ENCODE measurements at regions not wholly inside any gene's neighbourhood (a gene's known extent, or its start where the extent isn't known, plus 50 kb on each side); places are given as distances from the start of the nearest gene placed in this dataset.

DNA sequence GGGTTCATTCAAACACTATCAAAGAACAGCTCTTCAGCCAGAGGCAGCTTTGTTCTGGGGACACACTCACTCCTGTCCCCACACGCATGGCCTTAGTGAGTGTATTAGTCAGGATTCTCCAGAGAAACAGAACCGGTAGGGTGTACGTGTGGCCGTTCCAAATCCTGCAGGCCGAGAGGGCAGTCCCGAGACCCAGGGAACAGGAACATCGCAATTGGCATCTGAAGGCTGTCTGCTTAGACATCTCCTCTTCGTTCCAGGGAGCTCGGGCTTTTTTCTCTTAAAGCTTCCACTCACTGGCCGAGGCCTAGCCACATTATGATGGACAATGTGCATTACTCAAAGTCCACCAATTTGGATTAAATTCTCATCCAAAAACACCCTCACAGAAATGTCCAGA lies 523.3 kb downstream of the GLRX3 start:
- DNase-seq (no peak), ATAC-seq (no peak)
- H3K9me3 Mint-ChIP-seq (ENCODE audit: insufficient read depth), result no peaks in the 10 kb centered on the region
- no peaks in the 10 kb centered on the region for H3K27me3 Mint-ChIP-seq (ENCODE audit: low read depth)
- ChIA-PET POLR2A (no interaction called here), CTCF (no interaction called here)
- no peaks in the 10 kb centered on the region for H3K4me1 Mint-ChIP-seq (ENCODE audit: low read depth)
- H3K36me3 Mint-ChIP-seq (ENCODE audit: low read depth), result no peaks in the 10 kb centered on the region
- no peak overlapping the region for H3K4me3 Mint-ChIP-seq
- H3K27ac Mint-ChIP-seq, result no peak overlapping the region

DNA sequence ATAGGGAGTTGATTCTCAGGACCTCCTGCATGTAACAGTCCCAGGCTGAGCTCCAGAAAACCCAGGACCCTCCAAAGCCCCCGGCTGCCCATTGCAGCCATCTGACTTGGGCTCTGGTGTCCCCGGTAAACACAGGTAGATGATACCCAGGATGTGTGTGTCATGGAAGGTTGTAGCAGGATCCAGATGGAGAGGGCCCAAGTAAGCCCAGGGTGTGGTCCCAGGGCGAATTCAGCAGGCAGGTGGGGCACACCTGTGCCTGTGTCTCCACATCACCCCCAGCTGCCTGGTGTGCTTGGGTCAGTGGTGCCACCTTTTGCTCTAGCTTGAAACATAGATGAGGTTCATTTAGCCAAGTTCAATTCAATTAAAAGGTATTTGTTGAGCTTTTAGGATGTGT lies 524.1 kb downstream of the GLRX3 start:
- no peaks in the 10 kb centered on the region for H3K36me3 Mint-ChIP-seq (ENCODE audit: low read depth)
- H3K4me3 Mint-ChIP-seq, result no peak overlapping the region
- CTCF ChIA-PET, result no interaction called here
- no peak for DNase-seq
- POLR2A ChIA-PET, result no interaction called here
- ATAC-seq, result no peak
- H3K27me3 Mint-ChIP-seq (ENCODE audit: low read depth), result no peaks in the 10 kb centered on the region
- H3K4me1 Mint-ChIP-seq (ENCODE audit: low read depth), result no peaks in the 10 kb centered on the region
- H3K9me3 Mint-ChIP-seq (ENCODE audit: insufficient read depth), result no peaks in the 10 kb centered on the region
- H3K27ac Mint-ChIP-seq, result no peak overlapping the region

DNA sequence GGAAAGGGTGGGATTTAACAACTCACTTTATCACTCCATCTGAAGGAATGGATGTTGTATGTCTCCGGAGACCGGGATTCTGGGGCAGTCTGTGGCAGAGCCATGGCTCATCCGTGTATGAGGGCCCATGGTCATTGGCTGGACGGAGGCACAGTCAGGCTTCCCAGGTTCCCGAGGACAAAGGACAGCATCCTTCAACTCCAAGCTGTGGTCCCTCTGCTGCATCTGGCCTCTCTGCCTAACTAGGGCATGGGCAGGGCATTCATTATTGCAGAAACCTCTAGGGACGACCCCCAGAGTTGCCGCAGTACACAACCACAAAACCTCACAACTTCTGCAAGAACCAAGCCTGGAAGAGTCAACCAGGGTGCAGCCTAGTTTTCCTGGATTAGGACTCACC lies 525.2 kb downstream of the GLRX3 start:
- H3K36me3 Mint-ChIP-seq (ENCODE audit: low read depth), result no peaks in the 10 kb centered on the region
- ChIA-PET CTCF (no interaction called here), POLR2A (no interaction called here)
- no peak overlapping the region for H3K4me3 Mint-ChIP-seq
- no peaks in the 10 kb centered on the region for H3K4me1 Mint-ChIP-seq (ENCODE audit: low read depth)
- DNase-seq (no peak), ATAC-seq (no peak)
- H3K9me3 Mint-ChIP-seq (ENCODE audit: insufficient read depth), result no peaks in the 10 kb centered on the region
- H3K27ac Mint-ChIP-seq, result no peak overlapping the region
- H3K27me3 Mint-ChIP-seq (ENCODE audit: low read depth), result no peaks in the 10 kb centered on the region

DNA sequence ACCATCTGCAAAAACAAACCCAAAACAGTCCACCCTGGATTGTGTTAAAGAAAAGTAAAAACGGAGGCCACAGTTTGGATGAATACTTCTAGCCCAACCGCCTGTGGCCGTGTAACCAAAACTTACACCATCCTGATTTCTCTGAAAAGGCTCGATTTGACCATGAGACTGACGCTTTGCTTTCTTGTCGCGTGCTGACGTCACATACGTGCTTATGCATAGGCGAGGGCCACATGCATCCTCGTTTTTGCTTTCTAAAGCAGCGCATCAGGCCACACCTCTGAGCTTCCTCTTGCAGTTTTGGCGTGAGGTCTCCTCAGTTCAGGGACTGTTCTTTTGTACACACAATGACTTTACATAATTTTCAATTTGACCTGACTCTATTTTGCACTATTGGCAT lies 526.6 kb downstream of the GLRX3 start:
- Mint-ChIP-seq H3K27ac (no peak overlapping the region), H3K27me3 (ENCODE audit: low read depth) (no peaks in the 10 kb centered on the region), H3K36me3 (ENCODE audit: low read depth) (no peaks in the 10 kb centered on the region), H3K9me3 (ENCODE audit: insufficient read depth) (no peaks in the 10 kb centered on the region), H3K4me1 (ENCODE audit: low read depth) (no peaks in the 10 kb centered on the region), H3K4me3 (no peak overlapping the region)
- ATAC-seq, result no peak
- ChIA-PET CTCF (no interaction called here), POLR2A (no interaction called here)
- no peak for DNase-seq

DNA sequence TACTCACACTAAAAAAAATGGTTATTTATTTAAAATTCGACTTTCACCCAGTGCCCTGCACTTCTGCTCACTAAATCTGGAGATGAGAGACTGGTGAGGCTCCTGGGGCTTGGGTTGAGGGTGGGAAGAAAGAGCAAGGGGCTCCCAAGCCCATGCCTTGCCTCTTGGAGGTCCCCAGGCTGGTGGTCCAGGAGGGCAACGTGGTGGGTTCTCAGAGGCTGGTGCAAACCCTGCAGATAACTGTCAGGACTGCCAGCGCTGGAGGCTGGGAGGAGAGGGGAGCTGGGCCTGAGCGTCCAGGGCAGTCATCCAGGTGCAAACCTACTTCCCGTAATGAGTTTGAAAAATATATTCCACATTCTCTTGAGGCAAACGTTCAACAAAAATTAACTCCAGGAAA lies 528.3 kb downstream of the GLRX3 start:
- POLR2A ChIA-PET, result no interaction called here
- H3K27me3 Mint-ChIP-seq (ENCODE audit: low read depth), result no peaks in the 10 kb centered on the region
- no peak overlapping the region for H3K27ac Mint-ChIP-seq
- DNase-seq, result no peak
- no peaks in the 10 kb centered on the region for H3K4me1 Mint-ChIP-seq (ENCODE audit: low read depth)
- CTCF ChIA-PET, result no interaction called here
- H3K36me3 Mint-ChIP-seq (ENCODE audit: low read depth), result no peaks in the 10 kb centered on the region
- H3K4me3 Mint-ChIP-seq, result no peak overlapping the region
- no peak for ATAC-seq
- no peaks in the 10 kb centered on the region for H3K9me3 Mint-ChIP-seq (ENCODE audit: insufficient read depth)

DNA sequence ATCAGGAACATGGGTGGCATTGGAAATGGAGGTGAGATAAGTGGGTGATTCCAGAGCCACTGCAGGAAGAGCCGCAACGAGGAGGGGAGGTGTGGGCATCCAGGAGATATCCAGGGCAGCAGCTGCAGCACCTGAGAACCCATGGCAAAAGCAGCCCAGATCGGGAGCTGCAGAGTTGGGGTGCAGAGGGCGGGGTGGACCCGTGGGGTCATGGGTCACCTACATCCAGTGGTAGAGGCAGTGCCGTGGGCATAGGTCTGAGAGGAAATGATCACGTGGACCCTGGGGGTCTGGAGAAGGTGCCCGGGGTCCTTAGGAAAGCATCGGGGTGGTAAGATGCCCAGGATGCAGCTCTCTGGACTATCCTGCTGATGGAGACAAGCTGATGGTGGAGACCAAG lies 530.0 kb downstream of the GLRX3 start:
- no peak for DNase-seq
- H3K9me3 Mint-ChIP-seq (ENCODE audit: insufficient read depth), result no peaks in the 10 kb centered on the region

DNA sequence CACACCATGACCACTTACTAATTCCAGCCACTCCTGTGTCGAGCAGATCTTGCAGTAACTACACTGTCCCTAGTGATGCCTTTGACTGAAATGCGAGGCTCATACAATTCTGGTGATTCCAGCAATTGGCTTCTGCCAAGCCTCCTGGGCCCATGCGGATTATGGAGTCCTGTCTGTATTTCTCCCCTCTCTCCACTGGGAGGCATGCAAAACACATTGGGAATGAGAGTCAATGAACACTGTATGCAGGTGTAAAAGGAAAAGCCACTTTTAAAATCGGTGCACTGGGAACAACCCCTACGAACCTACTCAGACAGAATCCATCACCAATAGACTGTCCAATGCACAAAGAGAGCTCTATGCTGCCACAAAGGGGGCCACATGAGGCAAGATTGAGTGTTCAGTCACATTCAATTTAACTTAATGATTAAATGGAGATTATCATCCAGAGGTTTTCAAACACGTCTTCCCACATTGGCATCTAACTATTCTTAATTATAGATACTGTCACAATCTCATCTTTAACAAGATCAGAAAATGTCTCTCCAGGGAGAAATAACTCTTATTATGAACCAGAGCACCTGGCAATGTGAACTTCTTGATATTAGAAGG lies 550.6 kb downstream of the GLRX3 start:
- Mint-ChIP-seq H3K27me3 (ENCODE audit: low read depth) (no peaks in the 10 kb centered on the region), H3K4me3 (no peak overlapping the region), H3K4me1 (ENCODE audit: low read depth) (no peaks in the 10 kb centered on the region), H3K27ac (no peak overlapping the region), H3K9me3 (ENCODE audit: insufficient read depth) (peaks cover 5% of the 10 kb centered on the region), H3K36me3 (ENCODE audit: low read depth) (no peaks in the 10 kb centered on the region)
- ATAC-seq, result no peak
- POLR2A ChIA-PET, result no interaction called here
- DNase-seq, result no peak
- CTCF ChIA-PET, result no interaction called here

More for the DNA sequence above, 530.0 kb downstream of the GLRX3 start:
- CTCF ChIA-PET, result no interaction called here
- H3K27me3 Mint-ChIP-seq (ENCODE audit: low read depth), result no peaks in the 10 kb centered on the region
- no peak overlapping the region for H3K27ac Mint-ChIP-seq
- no peaks in the 10 kb centered on the region for H3K36me3 Mint-ChIP-seq (ENCODE audit: low read depth)
- H3K4me3 Mint-ChIP-seq, result no peak overlapping the region
- ATAC-seq, result no peak
- H3K4me1 Mint-ChIP-seq (ENCODE audit: low read depth), result no peaks in the 10 kb centered on the region
- POLR2A ChIA-PET, result no interaction called here

DNA sequence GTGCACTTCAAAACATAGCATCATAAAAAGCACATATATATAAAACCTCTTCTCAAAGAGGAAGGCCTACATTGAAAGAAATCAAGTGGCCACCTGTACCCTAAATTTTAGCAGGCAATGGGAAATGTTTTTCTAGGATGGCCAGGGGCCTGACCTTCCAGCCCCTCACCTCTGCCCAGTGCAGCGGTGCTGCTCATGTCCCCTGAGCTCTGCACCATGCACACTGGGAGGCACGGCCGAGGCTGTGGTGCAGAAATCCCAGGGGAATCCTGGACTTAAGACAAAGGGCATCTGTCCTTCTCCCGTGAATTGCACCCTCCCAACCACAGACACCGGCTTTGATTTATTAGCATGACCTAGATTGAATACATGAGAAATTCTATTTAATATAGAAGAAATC lies 551.4 kb downstream of the GLRX3 start:
- DNase-seq, result no peak
- no peaks in the 10 kb centered on the region for H3K4me1 Mint-ChIP-seq (ENCODE audit: low read depth)
- H3K27ac Mint-ChIP-seq, result no peak overlapping the region
- no peaks in the 10 kb centered on the region for H3K36me3 Mint-ChIP-seq (ENCODE audit: low read depth)
- H3K27me3 Mint-ChIP-seq (ENCODE audit: low read depth), result no peaks in the 10 kb centered on the region
- ATAC-seq, result no peak
- no peak overlapping the region for H3K4me3 Mint-ChIP-seq
- H3K9me3 Mint-ChIP-seq (ENCODE audit: insufficient read depth), result peaks cover 5% of the 10 kb centered on the region
- ChIA-PET POLR2A (no interaction called here), CTCF (no interaction called here)

DNA sequence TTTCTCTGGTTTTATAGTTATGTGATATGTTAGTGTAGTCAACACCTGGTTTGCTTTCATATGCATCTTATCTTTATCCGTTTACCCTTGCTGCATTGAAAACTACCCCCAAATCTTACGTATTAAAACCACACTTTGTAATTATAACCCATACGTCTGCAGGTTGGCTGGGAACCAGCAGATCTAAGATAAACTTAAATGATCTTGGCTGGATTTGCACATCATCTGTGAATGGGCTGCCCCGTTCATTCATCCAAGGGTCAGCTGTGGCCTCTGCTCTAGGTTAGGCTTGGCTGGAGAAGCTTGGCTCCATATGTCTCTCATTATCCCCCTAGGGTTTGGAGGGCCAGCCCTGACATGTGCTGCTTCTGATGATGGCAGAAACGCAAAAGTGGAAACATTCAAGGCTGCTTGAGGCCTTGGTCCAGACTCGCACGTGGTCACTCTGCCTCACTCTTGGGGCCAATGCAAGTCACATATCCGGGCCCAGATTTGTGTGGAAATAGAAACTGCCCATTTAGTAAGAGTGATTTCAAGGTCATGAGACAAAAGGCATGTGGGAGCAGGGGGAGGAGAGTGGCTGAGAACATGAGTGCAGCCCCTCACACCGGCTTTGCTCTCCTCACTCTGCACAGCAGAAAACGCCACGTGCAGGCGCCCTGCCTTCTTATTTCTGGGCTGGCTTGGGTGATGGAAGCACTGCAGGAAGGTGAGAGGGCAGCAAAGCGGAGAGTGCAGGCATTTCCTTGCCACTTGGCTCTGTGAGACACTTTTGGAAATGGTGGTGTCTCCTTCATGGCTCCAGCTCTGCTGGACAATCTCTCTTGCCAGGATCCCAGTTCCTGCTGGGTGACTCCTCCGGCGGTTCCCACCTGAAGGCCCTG lies 553.8 kb downstream of the GLRX3 start:
- Mint-ChIP-seq H3K9me3 (ENCODE audit: insufficient read depth) (no peaks in the 10 kb centered on the region), H3K36me3 (ENCODE audit: low read depth) (no peaks in the 10 kb centered on the region), H3K4me1 (ENCODE audit: low read depth) (no peaks in the 10 kb centered on the region), H3K27ac (no peak overlapping the region), H3K27me3 (ENCODE audit: low read depth) (no peaks in the 10 kb centered on the region), H3K4me3 (no peak overlapping the region)
- no peak for DNase-seq
- ChIA-PET CTCF (no interaction called here), POLR2A (no interaction called here)
- ATAC-seq, result no peak

DNA sequence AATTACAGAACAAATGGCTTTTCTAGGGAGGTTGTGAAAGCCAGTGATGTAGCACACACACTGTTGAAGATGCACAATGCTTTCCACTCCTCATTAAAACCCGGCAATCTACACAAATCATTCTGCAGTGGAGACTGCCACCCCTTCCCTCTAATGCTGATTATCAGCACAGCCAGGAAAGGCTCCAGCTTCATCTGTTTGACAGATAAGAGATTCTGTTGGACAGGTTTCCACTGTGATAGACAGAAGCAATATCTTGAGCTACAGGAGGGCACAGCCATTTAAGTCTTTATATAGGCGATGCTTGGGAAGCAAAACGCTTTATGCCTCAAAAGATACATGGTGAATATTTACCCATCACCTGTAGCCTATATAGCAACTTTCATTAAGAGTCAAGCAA lies 555.6 kb downstream of the GLRX3 start:
- CTCF ChIA-PET, result no interaction called here
- DNase-seq, result no peak
- POLR2A ChIA-PET, result no interaction called here
- Mint-ChIP-seq H3K36me3 (ENCODE audit: low read depth) (no peaks in the 10 kb centered on the region), H3K4me3 (no peak overlapping the region), H3K4me1 (ENCODE audit: low read depth) (no peaks in the 10 kb centered on the region), H3K27ac (no peak overlapping the region), H3K9me3 (ENCODE audit: insufficient read depth) (no peaks in the 10 kb centered on the region), H3K27me3 (ENCODE audit: low read depth) (no peaks in the 10 kb centered on the region)
- ATAC-seq, result no peak

DNA sequence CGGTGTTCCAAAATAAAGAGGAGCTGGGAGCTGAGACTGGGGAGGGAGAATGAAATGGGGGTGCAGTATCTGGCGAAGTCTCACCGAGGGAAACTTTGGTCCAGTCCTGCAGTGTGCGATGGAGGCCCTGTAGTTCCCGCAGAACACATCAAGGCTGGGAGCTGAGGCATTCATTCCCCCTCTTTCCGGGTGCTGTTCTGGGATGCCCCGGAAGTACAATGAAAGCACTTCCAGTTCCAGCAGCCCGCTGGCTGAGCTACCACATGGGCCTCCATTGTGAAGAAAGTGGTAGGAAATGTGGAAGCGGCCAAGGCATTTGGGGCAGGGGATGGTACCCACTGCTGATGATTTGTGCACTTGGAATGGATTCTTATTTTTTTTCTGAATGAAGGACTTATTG lies 560.7 kb downstream of the GLRX3 start:
- no peaks in the 10 kb centered on the region for H3K27me3 Mint-ChIP-seq (ENCODE audit: low read depth)
- H3K4me1 Mint-ChIP-seq (ENCODE audit: low read depth), result no peaks in the 10 kb centered on the region
- no peak overlapping the region for H3K4me3 Mint-ChIP-seq
- H3K36me3 Mint-ChIP-seq (ENCODE audit: low read depth), result no peaks in the 10 kb centered on the region
- POLR2A ChIA-PET, result no interaction called here
- CTCF ChIA-PET, result no interaction called here
- ATAC-seq, result no peak
- no peak overlapping the region for H3K27ac Mint-ChIP-seq
- no peak for DNase-seq
- H3K9me3 Mint-ChIP-seq (ENCODE audit: insufficient read depth), result no peaks in the 10 kb centered on the region

DNA sequence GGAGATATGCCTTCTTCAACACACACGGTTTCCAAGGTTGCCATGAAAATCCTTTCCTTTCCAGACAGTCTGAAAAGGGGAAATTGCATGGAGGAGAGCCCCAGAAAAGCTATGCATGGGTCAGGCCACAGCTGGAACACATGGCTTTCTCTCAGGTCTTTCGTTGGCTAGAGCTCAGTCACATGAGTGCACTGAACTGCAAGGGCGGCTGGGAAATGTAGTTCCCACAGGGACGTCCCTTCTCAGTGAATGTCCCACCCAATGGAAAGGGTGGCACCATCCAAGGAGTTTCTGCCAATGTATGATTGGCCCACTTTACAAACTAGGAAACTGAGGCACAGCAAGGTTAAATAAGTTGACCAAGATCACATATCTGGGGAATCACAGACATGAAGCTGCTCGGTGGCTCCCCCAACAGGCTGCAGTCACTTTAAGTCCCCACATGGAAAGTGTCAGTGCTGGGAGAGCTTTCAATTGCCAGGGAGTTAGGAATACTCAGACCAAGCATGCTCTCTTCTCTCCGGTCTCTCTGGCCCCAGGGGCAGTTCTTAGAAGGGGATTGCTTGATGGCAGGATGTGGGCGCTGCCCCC lies 571.3 kb downstream of the GLRX3 start:
- CTCF ChIA-PET, result no interaction called here

More for the DNA sequence above, 571.3 kb downstream of the GLRX3 start:
- POLR2A ChIA-PET, result no interaction called here
- Mint-ChIP-seq H3K4me1 (ENCODE audit: low read depth) (no peaks in the 10 kb centered on the region), H3K27me3 (ENCODE audit: low read depth) (no peaks in the 10 kb centered on the region), H3K36me3 (ENCODE audit: low read depth) (no peaks in the 10 kb centered on the region), H3K27ac (no peak overlapping the region), H3K4me3 (no peak overlapping the region), H3K9me3 (ENCODE audit: insufficient read depth) (no peaks in the 10 kb centered on the region)
- ATAC-seq (no peak), DNase-seq (no peak)

All from activated CD8-positive, alpha-beta T cell treated with anti-CD3 and anti-CD28 coated beads, Interleukin-2, amount 10 ng/mL, durations not matched to agents 7 days and 5 days (primary cell).